ENCODE measurements at regions not wholly inside any gene's neighbourhood (a gene's known extent, or its start where the extent isn't known, plus 50 kb on each side); places are given as distances from the start of the nearest gene placed in this dataset.

GRCh38 chr10:35711615-35712411, 69.7 kb upstream of the FZD8 start:
- H3K36me3 ChIP-seq (ENCODE audit: control insufficient read depth in 1 of 2, insufficient read depth in 2 of 2, low read length in 2 of 2): no peaks in the 10 kb centered on the region
- H3K4me2 ChIP-seq (ENCODE audit: low read length): no peak overlapping the region
- H3K9ac ChIP-seq (ENCODE audit: low read length): no peak overlapping the region
- no peaks in the 10 kb centered on the region for H3K79me2 ChIP-seq (ENCODE audit: insufficient read depth, low read length)
- ChIA-PET CTCF (no interaction called here), POLR2A (no interaction called here), RAD21 (ENCODE audit: low non-redundant PET in 1 of 2, low total read pairs in 2 of 2, uncharacterized antibody in 2 of 2, unreplicated experiment in 2 of 2) (no interaction called here)
- no peak overlapping the region for H3K27ac ChIP-seq (ENCODE audit: low read depth, low read length)
- H3K9me2 ChIP-seq (ENCODE audit: insufficient read depth): no peaks in the 10 kb centered on the region
- no peaks in the 10 kb centered on the region for H4K20me1 ChIP-seq (ENCODE audit: insufficient read depth)
- no peak overlapping the region for H3K4me3 ChIP-seq (replicated peaks in 1 of 2; ENCODE audit: low read depth in 1 of 2, low read length in 2 of 2)
- peaks cover 13% of the 10 kb centered on the region; the same call in 1 of the 2 replicates for H3K27me3 ChIP-seq (ENCODE audit: insufficient read depth, low read length)
- intact Hi-C loops (cut with micrococcal nuclease): no loop called here
- TF ChIP-seq SRF (IDR thresholded peaks at IDR 0.05; ENCODE audit: low read depth): no peak
- TF ChIP-seq MAX (IDR thresholded peaks at IDR 0.05): no peak
- TF ChIP-seq JUND (IDR thresholded peaks at IDR 0.05): no peak
- no peak overlapping the region for H2AFZ ChIP-seq (ENCODE audit: low read depth, low read length, poor library complexity, severe bottlenecking)
- ATAC-seq (no peak), DNase-seq (ENCODE audit: low read depth, low spot score) (no peak)
- H3K9me3 ChIP-seq (ENCODE audit: control insufficient read depth in 1 of 2, insufficient read depth in 1 of 2, low read depth in 1 of 2, low read length in 2 of 2): no peaks in the 10 kb centered on the region
- BruUV-seq (replicated peaks): no TSS peak
- H3K4me1 ChIP-seq (ENCODE audit: control insufficient read depth in 1 of 2, insufficient read depth in 2 of 2, low read length in 2 of 2): no peaks in the 10 kb centered on the region

GRCh38 chr10:35707642-35708425, 65.7 kb upstream of the FZD8 start:
- intact Hi-C loops (cut with micrococcal nuclease): no loop called here
- no peak overlapping the region for H3K9ac ChIP-seq (ENCODE audit: low read length)
- ATAC-seq: no peak
- TF ChIP-seq ZBTB33 (IDR thresholded peaks at IDR 0.05; ENCODE audit: extremely low read depth, insufficient replicate concordance, low read length): no peak
- TF ChIP-seq SIN3A (IDR thresholded peaks at IDR 0.05; ENCODE audit: low read depth): no peak
- TF ChIP-seq ZFX (IDR thresholded peaks at IDR 0.05): no peak
- TF ChIP-seq SRF (IDR thresholded peaks at IDR 0.05; ENCODE audit: low read depth): no peak
- TF ChIP-seq ZNF274 (IDR thresholded peaks at IDR 0.05; ENCODE audit: low read depth, low read length): no peak
- no peak for TF ChIP-seq POLR2A (IDR thresholded peaks at IDR 0.05; ENCODE audit: borderline replicate concordance, extremely low read depth, insufficient read depth, insufficient read length)
- TF ChIP-seq SP1 (IDR thresholded peaks at IDR 0.05; ENCODE audit: low read depth): no peak
- TF ChIP-seq POLR2AphosphoS5 (IDR thresholded peaks at IDR 0.05; ENCODE audit: low read depth, low read length): no peak
- TF ChIP-seq ATF3 (IDR thresholded peaks at IDR 0.05): no peak
- no peak for TF ChIP-seq ELF1 (IDR thresholded peaks at IDR 0.05; ENCODE audit: borderline replicate concordance, low read depth)
- TF ChIP-seq JUND (IDR thresholded peaks at IDR 0.05): no peak
- no peak for TF ChIP-seq REST (IDR thresholded peaks at IDR 0.05; ENCODE audit: low read depth)
- peaks cover 13% of the 10 kb centered on the region; the same call in 1 of the 2 replicates for H3K27me3 ChIP-seq (ENCODE audit: insufficient read depth, low read length)
- BruUV-seq (replicated peaks): no TSS peak
- H3K4me3 ChIP-seq (replicated peaks in 1 of 2; ENCODE audit: low read depth in 1 of 2, low read length in 2 of 2): no peak overlapping the region
- H3K36me3 ChIP-seq (ENCODE audit: control insufficient read depth in 1 of 2, insufficient read depth in 2 of 2, low read length in 2 of 2): no peaks in the 10 kb centered on the region
- ChIA-PET CTCF (no interaction called here), POLR2A (no interaction called here), RAD21 (ENCODE audit: low non-redundant PET in 1 of 2, low total read pairs in 2 of 2, uncharacterized antibody in 2 of 2, unreplicated experiment in 2 of 2) (no interaction called here)
- no peak overlapping the region for H3K4me2 ChIP-seq (ENCODE audit: low read length)
- H3K79me2 ChIP-seq (ENCODE audit: insufficient read depth, low read length): no peaks in the 10 kb centered on the region
- no peak overlapping the region for H2AFZ ChIP-seq (ENCODE audit: low read depth, low read length, poor library complexity, severe bottlenecking)
- no peaks in the 10 kb centered on the region for H3K9me2 ChIP-seq (ENCODE audit: insufficient read depth)
- H3K4me1 ChIP-seq (ENCODE audit: control insufficient read depth in 1 of 2, insufficient read depth in 2 of 2, low read length in 2 of 2): no peaks in the 10 kb centered on the region
- no peak overlapping the region for H3K27ac ChIP-seq (ENCODE audit: low read depth, low read length)
- DNase-seq (ENCODE audit: low read depth, low spot score): no peak
- no peaks in the 10 kb centered on the region for H4K20me1 ChIP-seq (ENCODE audit: insufficient read depth)
- H3K9me3 ChIP-seq (ENCODE audit: control insufficient read depth in 1 of 2, insufficient read depth in 1 of 2, low read depth in 1 of 2, low read length in 2 of 2): no peaks in the 10 kb centered on the region
